ENCODE measurements at regions not wholly inside any gene's neighbourhood (a gene's known extent, or its start where the extent isn't known, plus 50 kb on each side); places are given as distances from the start of the nearest gene placed in this dataset.

DNA sequence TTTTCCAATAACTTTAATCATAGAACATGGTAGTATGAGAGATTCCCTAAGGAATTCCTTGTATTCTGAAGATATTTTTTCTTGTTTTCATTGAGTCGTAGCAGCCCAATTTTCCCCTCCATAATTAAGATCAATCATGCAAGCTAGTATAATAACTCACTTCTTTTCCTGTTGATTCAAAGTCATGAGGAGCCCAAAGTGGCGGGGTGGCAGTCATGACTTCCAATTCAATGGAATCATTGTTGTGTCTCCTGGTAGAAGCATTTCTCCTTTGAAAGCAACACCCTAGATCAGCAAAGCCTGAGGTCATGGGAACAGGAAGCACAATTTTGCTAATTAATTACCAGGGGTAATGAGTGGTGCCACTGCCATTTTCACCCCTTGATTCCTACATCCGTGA lies 77.6 kb upstream of the MAGI2 start:
- Histone ChIP-seq H3K27me3 (replicated peaks; ENCODE audit: insufficient read depth) (no peaks in the 10 kb centered on the region), H3K4me3 (no peak overlapping the region), H3K9me3 (no peaks in the 10 kb centered on the region), H3K36me3 (no peaks in the 10 kb centered on the region), H3K4me1 (replicated peaks) (no peaks in the 10 kb centered on the region), H3K27ac (no peak overlapping the region)
- WGBS: 91% methylated on average over 3 of the region's 3 CpGs
- TF ChIP-seq POLR2AphosphoS5 (IDR thresholded peaks at IDR 0.05): no peak
- TF ChIP-seq, protein P1, sequence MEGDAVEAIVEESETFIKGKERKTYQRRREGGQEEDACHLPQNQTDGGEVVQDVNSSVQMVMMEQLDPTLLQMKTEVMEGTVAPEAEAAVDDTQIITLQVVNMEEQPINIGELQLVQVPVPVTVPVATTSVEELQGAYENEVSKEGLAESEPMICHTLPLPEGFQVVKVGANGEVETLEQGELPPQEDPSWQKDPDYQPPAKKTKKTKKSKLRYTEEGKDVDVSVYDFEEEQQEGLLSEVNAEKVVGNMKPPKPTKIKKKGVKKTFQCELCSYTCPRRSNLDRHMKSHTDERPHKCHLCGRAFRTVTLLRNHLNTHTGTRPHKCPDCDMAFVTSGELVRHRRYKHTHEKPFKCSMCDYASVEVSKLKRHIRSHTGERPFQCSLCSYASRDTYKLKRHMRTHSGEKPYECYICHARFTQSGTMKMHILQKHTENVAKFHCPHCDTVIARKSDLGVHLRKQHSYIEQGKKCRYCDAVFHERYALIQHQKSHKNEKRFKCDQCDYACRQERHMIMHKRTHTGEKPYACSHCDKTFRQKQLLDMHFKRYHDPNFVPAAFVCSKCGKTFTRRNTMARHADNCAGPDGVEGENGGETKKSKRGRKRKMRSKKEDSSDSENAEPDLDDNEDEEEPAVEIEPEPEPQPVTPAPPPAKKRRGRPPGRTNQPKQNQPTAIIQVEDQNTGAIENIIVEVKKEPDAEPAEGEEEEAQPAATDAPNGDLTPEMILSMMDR (IDR thresholded peaks at IDR 0.05): no peak
- no peak for TF ChIP-seq POLR2A (IDR thresholded peaks at IDR 0.05)
- intact Hi-C loops (cut with DNase I): no loop called here
- DNase-seq (ENCODE audit: low spot score): no peak

DNA sequence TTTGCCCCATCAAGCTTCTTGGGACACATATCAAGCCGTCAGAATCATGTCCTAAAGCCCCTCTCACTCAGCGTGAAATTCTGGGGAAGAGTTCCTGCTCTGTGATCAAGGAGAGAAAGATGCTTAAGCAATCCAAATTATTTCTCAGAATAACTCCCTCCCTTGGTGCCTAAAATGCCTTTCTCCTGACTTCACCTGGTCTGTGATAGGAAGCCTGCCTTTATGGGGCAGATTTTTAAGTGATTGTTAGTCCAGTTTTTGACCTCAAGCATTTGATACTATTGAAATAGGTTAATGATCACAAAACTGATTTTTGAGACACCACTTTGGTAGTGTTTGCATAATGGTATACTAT lies 76.4 kb upstream of the MAGI2 start:
- TF ChIP-seq, protein P1 (IDR thresholded peaks at IDR 0.05): no peak
- no peak for TF ChIP-seq POLR2A (IDR thresholded peaks at IDR 0.05)
- 55% methylated on average over 2 of the region's 2 CpGs for WGBS

DNA sequence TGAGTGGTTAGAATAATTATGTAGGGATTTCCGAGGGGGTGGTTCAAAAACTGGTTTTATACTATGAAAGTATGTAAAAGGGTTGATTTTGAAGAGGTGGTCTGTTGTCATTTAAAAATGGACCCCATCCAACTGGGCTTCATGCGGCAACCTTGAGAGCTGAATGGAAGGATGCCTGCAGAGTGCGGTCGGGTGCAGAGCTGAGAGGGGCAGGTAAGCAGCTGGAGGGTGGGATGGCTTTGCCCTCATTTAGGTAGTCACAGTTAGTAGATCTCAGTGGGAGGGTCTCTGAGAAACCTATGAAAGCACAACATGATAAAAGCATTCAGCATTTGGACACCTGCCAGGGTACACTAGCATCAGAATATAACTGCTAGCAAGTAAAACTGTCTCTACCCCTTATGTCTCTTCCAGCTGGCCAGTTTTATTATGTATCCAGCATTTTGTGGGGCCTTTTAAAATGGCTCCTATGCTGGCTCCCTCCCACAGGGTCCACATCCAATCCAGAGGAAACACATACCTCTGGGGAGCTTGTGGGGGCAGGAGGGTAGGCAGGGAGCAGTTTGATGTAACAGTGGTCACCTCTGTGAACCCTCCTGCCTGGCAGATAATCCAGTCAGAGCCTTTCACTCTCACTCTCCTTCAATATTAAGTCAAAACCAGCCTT lies 75.9 kb upstream of the MAGI2 start:
- intact Hi-C loops (cut with DNase I): no loop called here
- no peak for DNase-seq (ENCODE audit: low spot score)
- no peaks in the 10 kb centered on the region for H3K36me3 ChIP-seq
- no peaks in the 10 kb centered on the region for H3K4me1 ChIP-seq (replicated peaks)
- no peaks in the 10 kb centered on the region for H3K9me3 ChIP-seq
- no peaks in the 10 kb centered on the region for H3K27me3 ChIP-seq (replicated peaks; ENCODE audit: insufficient read depth)
- WGBS: 83% methylated on average over 4 of the region's 4 CpGs
- TF ChIP-seq POLR2AphosphoS5 (IDR thresholded peaks at IDR 0.05) (no peak), POLR2A (IDR thresholded peaks at IDR 0.05) (no peak)
- TF ChIP-seq, protein P1 (IDR thresholded peaks at IDR 0.05): no peak
- no peak overlapping the region for H3K4me3 ChIP-seq
- H3K27ac ChIP-seq: no peak overlapping the region

More for the DNA sequence above, 76.4 kb upstream of the MAGI2 start:
- no peaks in the 10 kb centered on the region for H3K9me3 ChIP-seq
- intact Hi-C loops (cut with DNase I): no loop called here
- no peaks in the 10 kb centered on the region for H3K36me3 ChIP-seq
- no peak overlapping the region for H3K4me3 ChIP-seq
- no peaks in the 10 kb centered on the region for H3K4me1 ChIP-seq (replicated peaks)
- no peak for DNase-seq (ENCODE audit: low spot score)
- H3K27me3 ChIP-seq (replicated peaks; ENCODE audit: insufficient read depth): no peaks in the 10 kb centered on the region
- H3K27ac ChIP-seq: no peak overlapping the region

DNA sequence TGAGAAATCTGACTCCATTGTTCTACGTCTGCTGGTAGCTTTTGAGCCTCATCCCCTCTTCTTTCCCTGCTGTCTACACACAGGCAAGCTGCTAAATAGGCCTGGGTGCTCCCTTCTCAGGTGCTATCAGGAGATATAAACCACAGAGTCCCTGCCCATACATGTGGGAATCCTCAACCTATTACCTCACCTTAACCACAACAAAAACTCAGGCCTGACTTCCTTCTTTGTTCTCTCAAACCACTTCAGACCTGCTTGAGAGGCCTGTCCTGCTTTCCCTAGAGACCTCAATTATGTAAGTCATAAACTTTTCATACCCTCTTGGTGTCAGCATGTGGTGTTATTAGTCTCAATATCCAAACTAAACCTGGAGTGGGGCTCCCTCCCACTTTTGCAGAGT lies 75.0 kb upstream of the MAGI2 start:
- Histone ChIP-seq H3K4me1 (replicated peaks) (no peaks in the 10 kb centered on the region), H3K4me3 (no peak overlapping the region), H3K36me3 (no peaks in the 10 kb centered on the region), H3K9me3 (no peaks in the 10 kb centered on the region), H3K27me3 (replicated peaks; ENCODE audit: insufficient read depth) (no peaks in the 10 kb centered on the region), H3K27ac (no peak overlapping the region)
- TF ChIP-seq POLR2A (IDR thresholded peaks at IDR 0.05) (no peak), POLR2AphosphoS5 (IDR thresholded peaks at IDR 0.05) (no peak)
- TF ChIP-seq, protein P1 (IDR thresholded peaks at IDR 0.05): no peak
- 34% methylated on average over 1 of the region's 1 CpG for WGBS
- no peak for DNase-seq (ENCODE audit: low spot score)
- intact Hi-C loops (cut with DNase I): no loop called here

DNA sequence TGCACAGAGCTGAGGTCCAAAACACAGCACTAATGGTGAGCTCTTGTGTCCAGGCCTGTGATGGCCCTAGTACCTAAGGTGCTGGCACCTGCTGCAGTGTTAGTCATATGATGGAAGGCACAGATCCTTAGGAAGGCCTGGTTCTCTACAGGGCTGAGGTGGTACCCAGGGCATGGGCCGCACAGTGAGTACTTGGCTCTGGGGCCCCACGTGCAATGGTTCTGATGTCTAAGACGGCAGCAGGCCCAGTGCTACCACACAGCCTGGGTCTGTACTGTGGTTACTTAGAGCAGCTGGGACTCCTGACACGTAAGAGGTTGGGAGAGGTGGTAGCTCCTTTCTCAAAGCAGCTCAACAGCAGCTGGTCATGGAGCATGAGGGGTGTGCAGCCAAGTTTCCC lies 70.6 kb upstream of the MAGI2 start:
- Histone ChIP-seq H3K27me3 (replicated peaks; ENCODE audit: insufficient read depth) (no peaks in the 10 kb centered on the region), H3K27ac (no peak overlapping the region), H3K4me3 (no peak overlapping the region), H3K4me1 (replicated peaks) (no peaks in the 10 kb centered on the region), H3K9me3 (no peaks in the 10 kb centered on the region), H3K36me3 (no peaks in the 10 kb centered on the region)
- TF ChIP-seq POLR2AphosphoS5 (IDR thresholded peaks at IDR 0.05): no peak
- TF ChIP-seq, protein P1 (IDR thresholded peaks at IDR 0.05): no peak
- no peak for TF ChIP-seq POLR2A (IDR thresholded peaks at IDR 0.05)
- intact Hi-C loops (cut with DNase I): no loop called here
- no peak for DNase-seq (ENCODE audit: low spot score)
- 97% methylated on average over 4 of the region's 4 CpGs for WGBS

All from prostate gland (tissue), 2 donors.